PC-9 (cell line): ENCODE measurements at regions not wholly inside any gene's neighbourhood (a gene's known extent, or its start where the extent isn't known, plus 50 kb on each side); places are given as distances from the start of the nearest gene placed in this dataset.

Experiments
- CTCF ChIP-seq: fragments of 200-600 bp; sonication (generic); conservative IDR thresholded peaks from 2 replicates; pipeline ENCODE4 v1.6.1; 2017; ENCODE audit warnings: mixed run types, antibody characterized with exemption, mild to moderate bottlenecking, moderate library complexity
- EZH2 ChIP-seq: fragments of 200-600 bp; sonication (generic); IDR thresholded peaks from 2 replicates; pipeline ENCODE4 v1.8.0; 2017; ENCODE audit warnings: antibody characterized with exemption, low read depth

GRCh38 chr15:95930659-95931375 lies 399.7 kb upstream of the NR2F2 start:
- no peak for TF ChIP-seq CTCF
- TF ChIP-seq EZH2, result no peak
